ENCODE measurements at regions not wholly inside any gene's neighbourhood (a gene's known extent, or its start where the extent isn't known, plus 50 kb on each side); places are given as distances from the start of the nearest gene placed in this dataset.

GRCh38 chr11:26199331-26200095 is 132.4 kb upstream of the ANO3 start:
- Mint-ChIP-seq H3K9me3 (ENCODE audit: insufficient read depth) (no peaks in the 10 kb centered on the region), H3K4me3 (no peak overlapping the region), H3K27ac (no peak overlapping the region), H3K27me3 (ENCODE audit: low read depth) (no peaks in the 10 kb centered on the region), H3K36me3 (ENCODE audit: low read depth) (no peaks in the 10 kb centered on the region), H3K4me1 (ENCODE audit: low read depth) (no peaks in the 10 kb centered on the region)
- ChIA-PET CTCF (no interaction called here), POLR2A (no interaction called here)
- DNase-seq (no peak), ATAC-seq (no peak)

- H3K36me3 Mint-ChIP-seq (ENCODE audit: low read depth) = no peaks in the 10 kb centered on the region
- DNase-seq (no peak), ATAC-seq (no peak)
- no peaks in the 10 kb centered on the region for H3K4me1 Mint-ChIP-seq (ENCODE audit: low read depth)
- CTCF ChIA-PET = no interaction called here
- H3K4me3 Mint-ChIP-seq = no peak overlapping the region
- H3K9me3 Mint-ChIP-seq (ENCODE audit: insufficient read depth) = no peaks in the 10 kb centered on the region
- no peak overlapping the region for H3K27ac Mint-ChIP-seq
- no peaks in the 10 kb centered on the region for H3K27me3 Mint-ChIP-seq (ENCODE audit: low read depth)
- POLR2A ChIA-PET = no interaction called here
Observed at GRCh38 chr11:26201411-26201810, 130.5 kb upstream of the ANO3 start.

GRCh38 chr11:26202754-26203153 is 129.2 kb upstream of the ANO3 start:
- Mint-ChIP-seq H3K27ac (no peak overlapping the region), H3K4me3 (no peak overlapping the region), H3K4me1 (ENCODE audit: low read depth) (no peaks in the 10 kb centered on the region), H3K9me3 (ENCODE audit: insufficient read depth) (no peaks in the 10 kb centered on the region), H3K27me3 (ENCODE audit: low read depth) (no peaks in the 10 kb centered on the region), H3K36me3 (ENCODE audit: low read depth) (no peaks in the 10 kb centered on the region)
- ATAC-seq = no peak
- POLR2A ChIA-PET = no interaction called here
- no peak for DNase-seq
- CTCF ChIA-PET = no interaction called here

GRCh38 chr11:26204101-26204500 is 127.8 kb upstream of the ANO3 start:
- ATAC-seq = no peak
- no peak overlapping the region for H3K4me3 Mint-ChIP-seq
- H3K36me3 Mint-ChIP-seq (ENCODE audit: low read depth) = no peaks in the 10 kb centered on the region
- no peak overlapping the region for H3K27ac Mint-ChIP-seq
- no peaks in the 10 kb centered on the region for H3K27me3 Mint-ChIP-seq (ENCODE audit: low read depth)
- no peaks in the 10 kb centered on the region for H3K9me3 Mint-ChIP-seq (ENCODE audit: insufficient read depth)
- no peaks in the 10 kb centered on the region for H3K4me1 Mint-ChIP-seq (ENCODE audit: low read depth)
- DNase-seq = no peak
- ChIA-PET CTCF (no interaction called here), POLR2A (no interaction called here)

GRCh38 chr11:26204839-26205238 is 127.1 kb upstream of the ANO3 start:
- no peaks in the 10 kb centered on the region for H3K27me3 Mint-ChIP-seq (ENCODE audit: low read depth)
- no peak overlapping the region for H3K27ac Mint-ChIP-seq
- DNase-seq = no peak
- H3K36me3 Mint-ChIP-seq (ENCODE audit: low read depth) = no peaks in the 10 kb centered on the region
- no peak overlapping the region for H3K4me3 Mint-ChIP-seq
- no peaks in the 10 kb centered on the region for H3K9me3 Mint-ChIP-seq (ENCODE audit: insufficient read depth)
- no peak for ATAC-seq
- ChIA-PET POLR2A (no interaction called here), CTCF (no interaction called here)
- H3K4me1 Mint-ChIP-seq (ENCODE audit: low read depth) = no peaks in the 10 kb centered on the region

- CTCF ChIA-PET = no interaction called here
- H3K4me1 Mint-ChIP-seq (ENCODE audit: low read depth) = no peaks in the 10 kb centered on the region
- POLR2A ChIA-PET = no interaction called here
Observed at GRCh38 chr11:26219183-26220117, 112.5 kb upstream of the ANO3 start.

GRCh38 chr11:26225646-26226045 is 106.3 kb upstream of the ANO3 start:
- no peaks in the 10 kb centered on the region for H3K4me1 Mint-ChIP-seq (ENCODE audit: low read depth)
- no peak overlapping the region for H3K27ac Mint-ChIP-seq
- no peaks in the 10 kb centered on the region for H3K36me3 Mint-ChIP-seq (ENCODE audit: low read depth)
- H3K4me3 Mint-ChIP-seq = no peak overlapping the region
- peaks cover 10% of the 10 kb centered on the region for H3K9me3 Mint-ChIP-seq (ENCODE audit: insufficient read depth)
- ChIA-PET POLR2A (no interaction called here), CTCF (no interaction called here)
- H3K27me3 Mint-ChIP-seq (ENCODE audit: low read depth) = no peaks in the 10 kb centered on the region
- DNase-seq = no peak
- ATAC-seq = no peak

More at GRCh38 chr11:26219183-26220117, 112.5 kb upstream of the ANO3 start:
- no peaks in the 10 kb centered on the region for H3K27me3 Mint-ChIP-seq (ENCODE audit: low read depth)
- H3K27ac Mint-ChIP-seq = no peak overlapping the region
- DNase-seq = no peak
- peaks cover 7% of the 10 kb centered on the region for H3K9me3 Mint-ChIP-seq (ENCODE audit: insufficient read depth)
- no peak for ATAC-seq
- H3K36me3 Mint-ChIP-seq (ENCODE audit: low read depth) = no peaks in the 10 kb centered on the region
- H3K4me3 Mint-ChIP-seq = no peak overlapping the region

GRCh38 chr11:26227301-26227746 is 104.6 kb upstream of the ANO3 start:
- ATAC-seq = no peak

GRCh38 chr11:26227883-26228502 is 103.9 kb upstream of the ANO3 start:
- ATAC-seq = no peak
- Mint-ChIP-seq H3K27ac (no peak overlapping the region), H3K36me3 (ENCODE audit: low read depth) (no peaks in the 10 kb centered on the region), H3K4me1 (ENCODE audit: low read depth) (no peaks in the 10 kb centered on the region), H3K9me3 (ENCODE audit: insufficient read depth) (peaks cover 8% of the 10 kb centered on the region), H3K27me3 (ENCODE audit: low read depth) (no peaks in the 10 kb centered on the region), H3K4me3 (no peak overlapping the region)
- CTCF ChIA-PET = no interaction called here
- POLR2A ChIA-PET = no interaction called here
- DNase-seq = no peak

More at GRCh38 chr11:26227301-26227746, 104.6 kb upstream of the ANO3 start:
- Mint-ChIP-seq H3K4me1 (ENCODE audit: low read depth) (no peaks in the 10 kb centered on the region), H3K9me3 (ENCODE audit: insufficient read depth) (peaks cover 10% of the 10 kb centered on the region), H3K27ac (no peak overlapping the region), H3K4me3 (no peak overlapping the region), H3K36me3 (ENCODE audit: low read depth) (no peaks in the 10 kb centered on the region), H3K27me3 (ENCODE audit: low read depth) (no peaks in the 10 kb centered on the region)
- CTCF ChIA-PET = no interaction called here
- POLR2A ChIA-PET = no interaction called here
- DNase-seq = no peak

- H3K27ac Mint-ChIP-seq = no peak overlapping the region
- ChIA-PET POLR2A (no interaction called here), CTCF (no interaction called here)
- DNase-seq (no peak), ATAC-seq (no peak)
- H3K36me3 Mint-ChIP-seq (ENCODE audit: low read depth) = no peaks in the 10 kb centered on the region
- no peaks in the 10 kb centered on the region for H3K4me1 Mint-ChIP-seq (ENCODE audit: low read depth)
- peaks cover 4% of the 10 kb centered on the region for H3K9me3 Mint-ChIP-seq (ENCODE audit: insufficient read depth)
- no peaks in the 10 kb centered on the region for H3K27me3 Mint-ChIP-seq (ENCODE audit: low read depth)
- no peak overlapping the region for H3K4me3 Mint-ChIP-seq
Observed at GRCh38 chr11:26228778-26229177, 103.2 kb upstream of the ANO3 start.

GRCh38 chr11:26229257-26229656 is 102.7 kb upstream of the ANO3 start:
- DNase-seq (no peak), ATAC-seq (no peak)
- H3K4me3 Mint-ChIP-seq = no peak overlapping the region
- H3K27ac Mint-ChIP-seq = no peak overlapping the region
- peaks cover 6% of the 10 kb centered on the region for H3K9me3 Mint-ChIP-seq (ENCODE audit: insufficient read depth)
- no peaks in the 10 kb centered on the region for H3K4me1 Mint-ChIP-seq (ENCODE audit: low read depth)
- POLR2A ChIA-PET = no interaction called here
- CTCF ChIA-PET = no interaction called here
- no peaks in the 10 kb centered on the region for H3K27me3 Mint-ChIP-seq (ENCODE audit: low read depth)
- no peaks in the 10 kb centered on the region for H3K36me3 Mint-ChIP-seq (ENCODE audit: low read depth)

GRCh38 chr11:26229981-26230380 is 101.9 kb upstream of the ANO3 start:
- no peak overlapping the region for H3K27ac Mint-ChIP-seq
- H3K4me1 Mint-ChIP-seq (ENCODE audit: low read depth) = no peaks in the 10 kb centered on the region
- H3K27me3 Mint-ChIP-seq (ENCODE audit: low read depth) = no peaks in the 10 kb centered on the region
- H3K36me3 Mint-ChIP-seq (ENCODE audit: low read depth) = no peaks in the 10 kb centered on the region
- no peak overlapping the region for H3K4me3 Mint-ChIP-seq
- POLR2A ChIA-PET = no interaction called here
- CTCF ChIA-PET = no interaction called here
- ATAC-seq = no peak
- DNase-seq = no peak
- peaks cover 6% of the 10 kb centered on the region for H3K9me3 Mint-ChIP-seq (ENCODE audit: insufficient read depth)

All from activated CD8-positive, alpha-beta T cell treated with anti-CD3 and anti-CD28 coated beads, Interleukin-2, amount 10 ng/mL, durations not matched to agents 7 days and 5 days (primary cell).